DLD1 (cell line): ENCODE measurements at regions not wholly inside any gene's neighbourhood (a gene's known extent, or its start where the extent isn't known, plus 50 kb on each side); places are given as distances from the start of the nearest gene placed in this dataset.
"Not testable (repeated sequence)": the region's sequence is repeated elsewhere in the genome, so short reads cannot be mapped to it uniquely, and the experiment has no call there.

Source experiments
- in situ Hi-C: cut with HindIII; loops from 2 replicates; pipeline ENCODE4 v1.10.0; 2017; ENCODE audit warnings: low sequenced_read_pairs

GRCh38 chr5:2536632-2537377 lies 214.7 kb downstream of the IRX2 start:
- in situ Hi-C loops, result no loop called here

GRCh38 chr5:2534970-2535369 lies 216.5 kb downstream of the IRX2 start:
- in situ Hi-C loops, result no loop called here

GRCh38 chr5:2534251-2534650 lies 217.2 kb downstream of the IRX2 start:
- in situ Hi-C loops, result no loop called here

GRCh38 chr5:2533848-2534247 lies 217.6 kb downstream of the IRX2 start:
- in situ Hi-C loops, result not testable (repeated sequence)

GRCh38 chr5:2532809-2533208 lies 218.7 kb downstream of the IRX2 start:
- in situ Hi-C loops, result no loop called here

GRCh38 chr5:2531318-2531717 lies 220.2 kb downstream of the IRX2 start:
- in situ Hi-C loops, result no loop called here

- in situ Hi-C loops, result no loop called here
These were observed 220.9 kb downstream of the IRX2 start for GRCh38 chr5:2530609-2531008.

GRCh38 chr5:2529371-2530092 lies 221.9 kb downstream of the IRX2 start:
- in situ Hi-C loops, result no loop called here

- in situ Hi-C loops, result no loop called here
These were observed 226.1 kb downstream of the IRX2 start for GRCh38 chr5:2525351-2525750.

- in situ Hi-C loops, result no loop called here
These were observed 226.9 kb downstream of the IRX2 start for GRCh38 chr5:2524620-2525019.

- in situ Hi-C loops, result no loop called here
These were observed 228.3 kb downstream of the IRX2 start for GRCh38 chr5:2523180-2523579.

- in situ Hi-C loops, result no loop called here
These were observed 229.1 kb downstream of the IRX2 start for GRCh38 chr5:2522372-2522771.

- in situ Hi-C loops, result no loop called here
These were observed 232.3 kb downstream of the IRX2 start for GRCh38 chr5:2519153-2519552.

- in situ Hi-C loops, result no loop called here
These were observed 234.0 kb downstream of the IRX2 start for GRCh38 chr5:2517451-2517850.

- in situ Hi-C loops, result no loop called here
These were observed 236.2 kb downstream of the IRX2 start for GRCh38 chr5:2515180-2515764.

GRCh38 chr5:2514484-2514883 lies 237.0 kb downstream of the IRX2 start:
- in situ Hi-C loops, result no loop called here

GRCh38 chr5:2511706-2512105 lies 239.8 kb downstream of the IRX2 start:
- in situ Hi-C loops, result no loop called here

- in situ Hi-C loops, result no loop called here
These were observed 240.4 kb downstream of the IRX2 start for GRCh38 chr5:2511126-2511525.

- in situ Hi-C loops, result no loop called here
These were observed 241.9 kb downstream of the IRX2 start for GRCh38 chr5:2509527-2509926.

- in situ Hi-C loops, result no loop called here
These were observed 243.0 kb downstream of the IRX2 start for GRCh38 chr5:2508514-2508913.

GRCh38 chr5:2507611-2508010 lies 243.9 kb downstream of the IRX2 start:
- in situ Hi-C loops, result no loop called here

GRCh38 chr5:2506603-2507002 lies 244.9 kb downstream of the IRX2 start:
- in situ Hi-C loops, result no loop called here
